GM12878 (cell line): ENCODE measurements at regions not wholly inside any gene's neighbourhood (a gene's known extent, or its start where the extent isn't known, plus 50 kb on each side); places are given as distances from the start of the nearest gene placed in this dataset.
A peak's percentile ranks its signal among the peaks of the same experiment; 100 is the strongest.

Source experiments
- ATAC-seq: fragments of 200-7000 bp; cut with Tn5 transposase; 3 replicates; pipeline ENCODE4 v1.9.1; 2020; ENCODE audit warnings: mild to moderate bottlenecking, moderate library complexity
- BruUV-seq: library from RNA; stranded (reverse); fragments of 400-500 nt; replicated peaks from 2 replicates; lab custom pipeline; 2021; lab: Mats Ljungman, UMichigan
- CTCF ChIA-PET: fragments of 300-600 bp; sonication (Branson Sonifier 250); formaldehyde crosslinking; extraction: SDS; loops from one replicate; lab custom pipeline; 2021; ENCODE audit warnings: inconsistent platforms; lab: Yijun Ruan, JAX
- POLR2A ChIA-PET: fragments of 350-600 bp; formaldehyde crosslinking; extraction: SDS; loops from one replicate; lab custom pipeline; 2021; ENCODE audit warnings: inconsistent platforms; lab: Charles Lee
- RAD21 ChIA-PET: fragments of 300-600 bp; sonication (Branson Sonifier 250); formaldehyde crosslinking; loops from one replicate; lab custom pipeline; 2023; ENCODE audit warnings: antibody characterized with exemption; ENCODE audit not compliant: unreplicated experiment; lab: Charles Lee
- SMC1A ChIA-PET: fragments of 300-600 bp; sonication (Branson Sonifier 250); formaldehyde crosslinking; loops from one replicate; lab custom pipeline; 2023; ENCODE audit not compliant: unreplicated experiment, uncharacterized antibody; lab: Charles Lee
- DNase-seq: peaks from one replicate; pipeline ENCODE4 v3.0.0-alpha.2; 2011; ENCODE audit warnings: low read depth, low spot score
- FAIRE-seq: peaks from 3 replicates; lab custom pipeline; 2011; peaks lifted over from hg19 to GRCh38; lab: Jason Lieb, UNC
- H2AFZ ChIP-seq: 2 replicates; pipeline ENCODE4 v1.6.0; 2011; ENCODE audit warnings: low read depth, low read length, control low read depth; ENCODE audit not compliant: control insufficient read depth
- H3K27ac ChIP-seq: 2 replicates; pipeline ENCODE4 v1.5.1; 2011; ENCODE audit warnings: control low read depth; ENCODE audit not compliant: control insufficient read depth, insufficient read depth
- H3K27me3 ChIP-seq, 2 experiments: replicated peaks in 1 of 2; 2 replicates each; pipeline versions ENCODE4 v1.6.0 to v1.6.1; 2011; ENCODE audit warnings: low read length in 1 of 2; ENCODE audit not compliant: control insufficient read depth in 2 of 2, insufficient read depth in 2 of 2
- H3K36me3 ChIP-seq, 2 experiments: 2 replicates each; pipeline ENCODE4 v1.5.1; 2011; ENCODE audit warnings: low read length in 1 of 2; ENCODE audit not compliant: control insufficient read depth in 2 of 2, insufficient read depth in 2 of 2
- H3K4me1 ChIP-seq: 2 replicates; pipeline ENCODE4 v1.6.1; 2011; ENCODE audit warnings: mild to moderate bottlenecking, low read length, moderate library complexity, mixed read lengths; ENCODE audit not compliant: control insufficient read depth, insufficient read depth
- H3K4me2 ChIP-seq: 2 replicates; pipeline ENCODE4 v1.6.0; 2011; ENCODE audit warnings: control low read depth; ENCODE audit not compliant: control insufficient read depth, insufficient read depth
- H3K4me3 ChIP-seq: fragments of 200-600 bp; sonication (generic); 2 replicates; pipeline ENCODE4 v1.5.1; 2016
- H3K79me2 ChIP-seq: 2 replicates; pipeline ENCODE4 v1.6.0; 2011; ENCODE audit warnings: low read length; ENCODE audit not compliant: control insufficient read depth, insufficient read depth
- H3K9ac ChIP-seq: 2 replicates; pipeline ENCODE4 v1.8.0; 2011; ENCODE audit warnings: low read length, control low read depth, mixed read lengths; ENCODE audit not compliant: control insufficient read depth, insufficient read depth
- H3K9me3 ChIP-seq: replicated peaks from 3 replicates; pipeline ENCODE4 v1.5.1; 2011; ENCODE audit warnings: mild to moderate bottlenecking, low read length; ENCODE audit not compliant: control insufficient read depth, insufficient read depth
- H4K20me1 ChIP-seq: 2 replicates; pipeline ENCODE4 v1.6.0; 2011; ENCODE audit not compliant: control insufficient read depth, insufficient read depth
- ATF7 ChIP-seq: fragments of 450-650 bp; IDR thresholded peaks from 2 replicates; pipeline ENCODE4 v1.6.1; 2016; ENCODE audit warnings: low read depth, mild to moderate bottlenecking
- CUX1 ChIP-seq: IDR thresholded peaks from 2 replicates; pipeline ENCODE4 v1.6.1; 2012; ENCODE audit warnings: improper control_type of control experiment, low read depth, low read length; ENCODE audit not compliant: insufficient replicate concordance
- EED ChIP-seq: sonication (generic); IDR thresholded peaks from 2 replicates; pipeline ENCODE4 v1.6.1; 2016; ENCODE audit warnings: antibody characterized with exemption, low read depth
- EZH2 ChIP-seq: IDR thresholded peaks from 2 replicates; pipeline ENCODE4 v1.6.1; 2012; ENCODE audit warnings: low read depth, mild to moderate bottlenecking, control low read depth, inconsistent platforms, low read length, borderline replicate concordance; ENCODE audit not compliant: control insufficient read depth
- FOS ChIP-seq: IDR thresholded peaks from 3 replicates; pipeline ENCODE4 v1.6.1; 2011; ENCODE audit warnings: borderline replicate concordance; ENCODE audit not compliant: insufficient read length; ENCODE audit errors: extremely low read depth
- GATAD2B ChIP-seq: fragments of 450-650 bp; conservative IDR thresholded peaks from 2 replicates; pipeline ENCODE4 v1.6.1; 2017; ENCODE audit warnings: low read depth, mild to moderate bottlenecking, moderate library complexity
- IKZF2 ChIP-seq, 2 experiments: fragments of 450-650 bp; IDR thresholded peaks; 2 replicates each; pipeline ENCODE4 v1.6.1; 2017; ENCODE audit warnings: mild to moderate bottlenecking in 2 of 2, moderate library complexity in 2 of 2
- JUNB ChIP-seq: IDR thresholded peaks from 2 replicates; pipeline ENCODE4 v1.6.1; 2016; ENCODE audit warnings: antibody characterized with exemption, mild to moderate bottlenecking
- MXI1 ChIP-seq: fragments of 150-350 bp; IDR thresholded peaks from 2 replicates; pipeline ENCODE4 v1.6.1; 2011; ENCODE audit warnings: low read depth, mild to moderate bottlenecking, inconsistent platforms, low read length, improper control_type of control experiment
- NFIC ChIP-seq: IDR thresholded peaks from 2 replicates; pipeline ENCODE4 v1.6.1; 2012; ENCODE audit warnings: low read depth, mild to moderate bottlenecking, inconsistent platforms, low read length, moderate library complexity
- NR2F1 ChIP-seq: fragments of 450-650 bp; conservative IDR thresholded peaks from 2 replicates; pipeline ENCODE4 v1.6.1; 2017; ENCODE audit warnings: mild to moderate bottlenecking
- POLR2AphosphoS5 ChIP-seq: IDR thresholded peaks from 2 replicates; pipeline ENCODE4 v1.6.1; 2011; ENCODE audit warnings: mild to moderate bottlenecking, low read length, inconsistent platforms
- RUNX3 ChIP-seq: IDR thresholded peaks from 2 replicates; pipeline ENCODE4 v1.6.1; 2012; ENCODE audit warnings: low read length, inconsistent platforms
- SIN3A ChIP-seq: IDR thresholded peaks from 2 replicates; pipeline ENCODE4 v1.6.1; 2012; ENCODE audit warnings: low read depth, low read length, improper control_type of control experiment
- SMAD1 ChIP-seq: fragments of 450-650 bp; IDR thresholded peaks from 2 replicates; pipeline ENCODE4 v1.6.1; 2018; ENCODE audit warnings: mild to moderate bottlenecking, low read depth; ENCODE audit not compliant: partially characterized antibody
- STAT3 ChIP-seq: IDR thresholded peaks from 2 replicates; pipeline ENCODE4 v1.6.1; 2011; ENCODE audit warnings: low read depth, low read length, improper control_type of control experiment
- SUPT20H ChIP-seq: IDR thresholded peaks from 2 replicates; pipeline ENCODE4 v1.6.1; 2011; ENCODE audit warnings: low read depth, mild to moderate bottlenecking, low read length, moderate library complexity, borderline replicate concordance; ENCODE audit not compliant: control insufficient read depth
- ZNF24 ChIP-seq: fragments of 450-650 bp; IDR thresholded peaks from 2 replicates; pipeline ENCODE4 v1.6.1; 2017; ENCODE audit warnings: antibody characterized with exemption, mild to moderate bottlenecking
- WGBS: methylation state at CpG from one replicate; pipeline ENCODE4 v1.1.6; 2016; ENCODE audit warnings: low lambda C conversion rate; ENCODE audit not compliant: insufficient replicate concordance, insufficient coverage; ENCODE audit errors: missing lambda C conversion rate; 5-methylcytosine and 5-hydroxymethylcytosine counted together
- in situ Hi-C: fragments of 300-500 bp; cut with MboI; formaldehyde crosslinking; loops from 9 replicates; pipeline ENCODE4 v1.14.3; 2018; ENCODE audit warnings: mixed read lengths
- intact Hi-C: fragments of 100-400 bp; cut with micrococcal nuclease; formaldehyde crosslinking; loops from one replicate; pipeline ENCODE4 v1.14.2; 2022; ENCODE audit not compliant: unreplicated experiment

- TF ChIP-seq SUPT20H (no peak), EZH2 (no peak), FOS (no peak), SMAD1 (no peak), NR2F1 (no peak), MXI1 (no peak), GATAD2B (no peak), ZNF24 (no peak)
- TF ChIP-seq, all 136 proteins: peak for 0
Observed at GRCh38 chr7:131096267-131096927, 231.3 kb upstream of the MKLN1 start (continued).

- H3K79me2 ChIP-seq, result peaks cover 33% of the 10 kb centered on the region
- FAIRE-seq, result no peak
- WGBS, result 47% methylated on average over 13 of the region's 13 CpGs
- no peak overlapping the region for H3K27ac ChIP-seq
- RAD21 ChIA-PET, result interaction anchor here (0.6 to 3.6 kb wide), 5 partner anchors 9 to 135 kb away, joined by 3 to 17 read pairs (median 6); no protein-coding TSS in a partner anchor
- in situ Hi-C loops, result no loop called here
- H3K9ac ChIP-seq, result no peak overlapping the region
- no TSS peak for BruUV-seq
- SMC1A ChIA-PET, result interaction anchor here (0.8 to 0.9 kb wide), 3 partner anchors 58 to 367 kb away, joined by 3 read pairs; no protein-coding TSS in a partner anchor
- no peak for DNase-seq
- POLR2A ChIA-PET, result interaction anchor here (0.6 kb wide), 1 partner anchor 447 kb away, joined by 3 read pairs; no protein-coding TSS in a partner anchor
- no peak overlapping the region for H2AFZ ChIP-seq
- no peaks in the 10 kb centered on the region; the same call in 2 of the 3 replicates for H3K9me3 ChIP-seq
- H4K20me1 ChIP-seq, result peaks cover 3% of the 10 kb centered on the region
- peak; percentile 52 for ATAC-seq
- no peaks in the 10 kb centered on the region for H3K27me3 ChIP-seq
- intact Hi-C loops, result no loop called here
- peaks cover 2 to 16% of the 10 kb centered on the region in 2 experiments for H3K36me3 ChIP-seq
- CTCF ChIA-PET, result interaction anchor here (0.6 to 1.4 kb wide), 2 partner anchors 244 to 410 kb away, joined by 3 to 6 read pairs; no protein-coding TSS in a partner anchor
- H3K4me3 ChIP-seq, result 0 out of 2 replicates have a peak overlapping the region, but pooled peaks have one; percentile 23
- H3K4me2 ChIP-seq, result peak overlapping the region; percentile 75; the same call in 1 of the 2 replicates
- peaks cover 32% of the 10 kb centered on the region for H3K4me1 ChIP-seq
- no peak for TF ChIP-seq SIN3A
- no peak for TF ChIP-seq CUX1
- TF ChIP-seq ATF7, result 0 out of 2 replicates have a peak, but pooled peaks have one; percentile 49
- TF ChIP-seq JUNB, result peak; percentile 84
- TF ChIP-seq RUNX3, result no peak
- no peak for TF ChIP-seq IKZF2 (IDR thresholded peaks at IDR 0.05)
- TF ChIP-seq NFIC, result peak; percentile 40; the same call in 1 of the 2 replicates
- 0 out of 2 replicates have a peak, but pooled peaks have one; percentile 15 for TF ChIP-seq POLR2AphosphoS5
- no peak for TF ChIP-seq STAT3
- no peak for TF ChIP-seq EED
Observed at GRCh38 chr7:131097662-131098376, 229.9 kb upstream of the MKLN1 start.
